HCT116 (cell line): ENCODE measurements at regions not wholly inside any gene's neighbourhood (a gene's known extent, or its start where the extent isn't known, plus 50 kb on each side); places are given as distances from the start of the nearest gene placed in this dataset.

Experiments used
- ATAC-seq: fragments of 200-7000 bp; cut with Tn5 transposase; 2 replicates; pipeline ENCODE4 v1.9.1; 2020; ENCODE audit warnings: mild to moderate bottlenecking, moderate library complexity
- BruUV-seq: library from RNA; stranded (reverse); fragments of 400-500 nt; replicated peaks from 2 replicates; lab custom pipeline; 2021; lab: Mats Ljungman, UMichigan
- CTCF ChIA-PET: fragments of 300-600 bp; sonication (Branson Sonifier 250); formaldehyde crosslinking; loops from one replicate; lab custom pipeline; 2021; ENCODE audit warnings: antibody characterized with exemption; lab: Charles Lee
- POLR2A ChIA-PET: fragments of 300-600, 350-600 bp; sonication (Branson Sonifier 250); formaldehyde crosslinking; loops from one replicate; lab custom pipeline; 2021; ENCODE audit warnings: antibody characterized with exemption; lab: Charles Lee
- RAD21 ChIA-PET, 2 experiments: fragments of 300-600 bp; sonication (Branson Sonifier 250); formaldehyde crosslinking; loops; one replicate each; lab custom pipeline; 2023; ENCODE audit warnings: low total read pairs in 2 of 2; ENCODE audit not compliant: uncharacterized antibody in 2 of 2, unreplicated experiment in 2 of 2, low non-redundant PET in 1 of 2; lab: Charles Lee
- DNase-seq: peaks from one replicate; pipeline ENCODE4 v3.0.0-alpha.2; 2010; ENCODE audit warnings: low read depth, low spot score
- H2AFZ ChIP-seq: fragments of 200-600 bp; shearing (Covaris generic), sonication (generic); 2 replicates; pipeline ENCODE4 v1.6.1; 2017; ENCODE audit warnings: low read depth, mixed run types, mixed read lengths, antibody characterized with exemption, low read length; ENCODE audit not compliant: poor library complexity, severe bottlenecking
- H3K27ac ChIP-seq: 2 replicates; pipeline ENCODE4 v1.5.1; 2012; ENCODE audit warnings: low read depth, low read length
- H3K27me3 ChIP-seq: fragments of 200-600 bp; sonication (generic); 2 replicates; pipeline ENCODE4 v1.6.1; 2016; ENCODE audit warnings: mixed run types, low read length, mixed read lengths; ENCODE audit not compliant: insufficient read depth
- H3K36me3 ChIP-seq, 2 experiments: fragments of 200-500 bp in 1 of 2; fragments of 200-600 bp in 1 of 2; sonication (Bioruptor generic) in 1 of 2; sonication (generic) in 1 of 2; 2 replicates each; pipeline versions ENCODE4 v1.5.1 to v1.6.1; 2014 to 2016; ENCODE audit warnings: low read length in 2 of 2, inconsistent platforms in 1 of 2, mixed read lengths in 1 of 2, mixed run types in 1 of 2; ENCODE audit not compliant: insufficient read depth in 2 of 2, control insufficient read depth in 1 of 2
- H3K4me1 ChIP-seq, 2 experiments: fragments of 200-600 bp in 1 of 2; sonication (generic) in 1 of 2; 2 replicates each; pipeline versions ENCODE4 v1.5.1 to v1.6.1; 2012 to 2017; ENCODE audit warnings: low read length in 2 of 2, inconsistent platforms in 1 of 2, mild to moderate bottlenecking in 1 of 2, mixed read lengths in 1 of 2, mixed run types in 1 of 2, moderate library complexity in 1 of 2; ENCODE audit not compliant: insufficient read depth in 2 of 2, control insufficient read depth in 1 of 2
- H3K4me2 ChIP-seq: fragments of 200-600 bp; sonication (generic); 2 replicates; pipeline ENCODE4 v1.6.1; 2017; ENCODE audit warnings: mixed run types, low read length, mixed read lengths
- H3K4me3 ChIP-seq, 2 experiments: fragments of 200-600 bp in 1 of 2; sonication (generic) in 1 of 2; replicated peaks in 1 of 2; 2 replicates each; pipeline ENCODE4 v1.5.1; 2011 to 2016; ENCODE audit warnings: low read length in 2 of 2, control low read depth in 1 of 2, low read depth in 1 of 2, mild to moderate bottlenecking in 1 of 2, mixed read lengths in 1 of 2, mixed run types in 1 of 2
- H3K79me2 ChIP-seq: fragments of 200-600 bp; sonication (generic); 2 replicates; pipeline ENCODE4 v1.6.1; 2017; ENCODE audit warnings: mild to moderate bottlenecking, mixed run types, low read length, moderate library complexity, mixed read lengths; ENCODE audit not compliant: insufficient read depth
- H3K9ac ChIP-seq: fragments of 200-600 bp; sonication (generic); 2 replicates; pipeline ENCODE4 v1.6.1; 2016; ENCODE audit warnings: low read length, mixed read lengths
- H3K9me2 ChIP-seq: fragments of 200-600 bp; sonication (generic), shearing (Covaris generic); 2 replicates; pipeline ENCODE4 v1.6.1; 2017; ENCODE audit warnings: mixed run types, mild to moderate bottlenecking, moderate library complexity; ENCODE audit not compliant: insufficient read depth
- H3K9me3 ChIP-seq, 2 experiments: fragments of 200-500 bp in 1 of 2; fragments of 200-600 bp in 1 of 2; sonication (Bioruptor generic) in 1 of 2; sonication (generic) in 1 of 2; 2 replicates each; pipeline ENCODE4 v1.6.1; 2014 to 2017; ENCODE audit warnings: low read length in 2 of 2, mixed read lengths in 2 of 2, inconsistent platforms in 1 of 2, low read depth in 1 of 2, mild to moderate bottlenecking in 1 of 2, mixed run types in 1 of 2, moderate library complexity in 1 of 2; ENCODE audit not compliant: control insufficient read depth in 1 of 2, insufficient read depth in 1 of 2
- H4K20me1 ChIP-seq: fragments of 200-600 bp; sonication (generic), shearing (Covaris generic); 2 replicates; pipeline ENCODE4 v1.6.1; 2017; ENCODE audit warnings: mixed run types, mild to moderate bottlenecking, moderate library complexity; ENCODE audit not compliant: insufficient read depth
- CBX3 ChIP-seq: IDR thresholded peaks from 2 replicates; pipeline ENCODE4 v1.6.1; 2012; ENCODE audit warnings: low read depth
- EGR1 ChIP-seq: IDR thresholded peaks from 2 replicates; pipeline ENCODE4 v1.6.1; 2012; ENCODE audit warnings: low read depth
- ELF1 ChIP-seq: IDR thresholded peaks from 2 replicates; pipeline ENCODE4 v1.6.1; 2012; ENCODE audit warnings: low read depth, borderline replicate concordance
- EZH2 ChIP-seq: fragments of 200-600 bp; sonication (generic); IDR thresholded peaks from 2 replicates; pipeline ENCODE4 v1.6.1; 2017; ENCODE audit warnings: antibody characterized with exemption, mixed run types
- FOSL1 ChIP-seq: IDR thresholded peaks from 2 replicates; pipeline ENCODE4 v1.6.1; 2012; ENCODE audit warnings: low read depth
- JUND ChIP-seq: IDR thresholded peaks from 2 replicates; pipeline ENCODE4 v1.6.1; 2012
- POLR2A ChIP-seq: IDR thresholded peaks from 2 replicates; pipeline ENCODE4 v1.7.0; 2011; ENCODE audit warnings: borderline replicate concordance; ENCODE audit not compliant: insufficient read depth, insufficient read length; ENCODE audit errors: extremely low read depth
- POLR2AphosphoS5 ChIP-seq: IDR thresholded peaks from 2 replicates; pipeline ENCODE4 v1.6.1; 2011; ENCODE audit warnings: mild to moderate bottlenecking, low read depth, low read length, moderate library complexity
- RAD21 ChIP-seq: IDR thresholded peaks from 2 replicates; pipeline ENCODE4 v1.6.1; 2012; ENCODE audit warnings: low read depth, mild to moderate bottlenecking
- SIN3A ChIP-seq: IDR thresholded peaks from 2 replicates; pipeline ENCODE4 v1.6.1; 2012; ENCODE audit warnings: low read depth
- SP1 ChIP-seq: IDR thresholded peaks from 2 replicates; pipeline ENCODE4 v1.6.1; 2012; ENCODE audit warnings: low read depth
- SRF ChIP-seq: IDR thresholded peaks from 2 replicates; pipeline ENCODE4 v1.6.1; 2012; ENCODE audit warnings: low read depth
- YY1 ChIP-seq: IDR thresholded peaks from 2 replicates; pipeline ENCODE4 v1.6.1; 2011; ENCODE audit warnings: low read length, low read depth, moderate library complexity, mild to moderate bottlenecking; ENCODE audit not compliant: insufficient replicate concordance; ENCODE audit errors: extremely low read depth
- intact Hi-C: fragments of 100-400 bp; cut with micrococcal nuclease; formaldehyde crosslinking; loops from 2 replicates; pipeline ENCODE4 v1.10.0; 2022
- TF ChIP-seq, protein P1 (sequence below): IDR thresholded peaks from 2 replicates; pipeline ENCODE4 v1.6.1; 2012
- TF ChIP-seq, protein P2 (sequence below), 3 experiments: fragments of 200-600 bp in 1 of 3; sonication (generic) in 1 of 3; IDR thresholded peaks in 2 of 3; conservative IDR thresholded peaks in 1 of 3; 2 replicates each; pipeline ENCODE4 v1.5.1; 2012 to 2017; ENCODE audit warnings: low read depth in 2 of 3, low read length in 2 of 3, antibody characterized with exemption in 1 of 3, borderline replicate concordance in 1 of 3, control low read depth in 1 of 3, mild to moderate bottlenecking in 1 of 3, mixed read lengths in 1 of 3, mixed run types in 1 of 3, moderate library complexity in 1 of 3; ENCODE audit not compliant: insufficient read depth in 1 of 3
- TF ChIP-seq, protein P3 (sequence below): IDR thresholded peaks from 2 replicates; pipeline ENCODE4 v1.6.1; 2012; ENCODE audit warnings: low read depth

DNA sequence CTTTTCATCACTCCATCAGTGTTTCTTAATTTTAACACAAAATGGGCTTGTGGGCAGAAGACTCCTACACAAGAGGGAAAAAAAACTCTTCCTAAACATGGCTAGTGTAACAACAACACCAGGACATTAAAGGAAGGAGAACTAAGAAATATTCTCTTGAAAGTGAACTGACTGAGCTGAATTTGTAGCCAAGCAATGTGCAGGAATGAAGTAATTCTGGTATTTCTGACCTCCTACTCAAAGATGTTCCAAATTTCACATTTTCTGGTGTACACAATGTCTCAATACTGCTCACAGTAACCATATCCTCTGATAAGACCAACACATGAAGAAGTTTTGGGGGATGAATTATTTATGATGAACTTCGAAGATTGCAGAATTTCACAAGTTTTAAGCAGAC is 357.3 kb downstream of the DUSP6 start:
- no peak overlapping the region for H2AFZ ChIP-seq
- no peaks in the 10 kb centered on the region for H3K27me3 ChIP-seq
- H3K9ac ChIP-seq = no peak overlapping the region
- no peak for DNase-seq
- no TSS peak for BruUV-seq
- no peak for TF ChIP-seq YY1
- no peak for TF ChIP-seq EZH2
- TF ChIP-seq, protein P1, sequence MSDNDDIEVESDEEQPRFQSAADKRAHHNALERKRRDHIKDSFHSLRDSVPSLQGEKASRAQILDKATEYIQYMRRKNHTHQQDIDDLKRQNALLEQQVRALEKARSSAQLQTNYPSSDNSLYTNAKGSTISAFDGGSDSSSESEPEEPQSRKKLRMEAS = no peak
- TF ChIP-seq, protein P2, sequence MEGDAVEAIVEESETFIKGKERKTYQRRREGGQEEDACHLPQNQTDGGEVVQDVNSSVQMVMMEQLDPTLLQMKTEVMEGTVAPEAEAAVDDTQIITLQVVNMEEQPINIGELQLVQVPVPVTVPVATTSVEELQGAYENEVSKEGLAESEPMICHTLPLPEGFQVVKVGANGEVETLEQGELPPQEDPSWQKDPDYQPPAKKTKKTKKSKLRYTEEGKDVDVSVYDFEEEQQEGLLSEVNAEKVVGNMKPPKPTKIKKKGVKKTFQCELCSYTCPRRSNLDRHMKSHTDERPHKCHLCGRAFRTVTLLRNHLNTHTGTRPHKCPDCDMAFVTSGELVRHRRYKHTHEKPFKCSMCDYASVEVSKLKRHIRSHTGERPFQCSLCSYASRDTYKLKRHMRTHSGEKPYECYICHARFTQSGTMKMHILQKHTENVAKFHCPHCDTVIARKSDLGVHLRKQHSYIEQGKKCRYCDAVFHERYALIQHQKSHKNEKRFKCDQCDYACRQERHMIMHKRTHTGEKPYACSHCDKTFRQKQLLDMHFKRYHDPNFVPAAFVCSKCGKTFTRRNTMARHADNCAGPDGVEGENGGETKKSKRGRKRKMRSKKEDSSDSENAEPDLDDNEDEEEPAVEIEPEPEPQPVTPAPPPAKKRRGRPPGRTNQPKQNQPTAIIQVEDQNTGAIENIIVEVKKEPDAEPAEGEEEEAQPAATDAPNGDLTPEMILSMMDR (IDR thresholded peaks at IDR 0.05 in 2 of 3, conservative IDR thresholded peaks at IDR 0.05 in 1 of 3; ENCODE audit: borderline replicate concordance in 1 of 3, insufficient read depth in 1 of 3, low read depth in 2 of 3, low read length in 2 of 3) = no peak
- no peak for TF ChIP-seq SP1
- TF ChIP-seq EGR1 = no peak
- no peak for TF ChIP-seq SIN3A
- no peak for TF ChIP-seq RAD21
- TF ChIP-seq ELF1 = no peak
- no peak for TF ChIP-seq CBX3
- TF ChIP-seq JUND = no peak
- TF ChIP-seq POLR2AphosphoS5 = no peak
- TF ChIP-seq, protein P3, sequence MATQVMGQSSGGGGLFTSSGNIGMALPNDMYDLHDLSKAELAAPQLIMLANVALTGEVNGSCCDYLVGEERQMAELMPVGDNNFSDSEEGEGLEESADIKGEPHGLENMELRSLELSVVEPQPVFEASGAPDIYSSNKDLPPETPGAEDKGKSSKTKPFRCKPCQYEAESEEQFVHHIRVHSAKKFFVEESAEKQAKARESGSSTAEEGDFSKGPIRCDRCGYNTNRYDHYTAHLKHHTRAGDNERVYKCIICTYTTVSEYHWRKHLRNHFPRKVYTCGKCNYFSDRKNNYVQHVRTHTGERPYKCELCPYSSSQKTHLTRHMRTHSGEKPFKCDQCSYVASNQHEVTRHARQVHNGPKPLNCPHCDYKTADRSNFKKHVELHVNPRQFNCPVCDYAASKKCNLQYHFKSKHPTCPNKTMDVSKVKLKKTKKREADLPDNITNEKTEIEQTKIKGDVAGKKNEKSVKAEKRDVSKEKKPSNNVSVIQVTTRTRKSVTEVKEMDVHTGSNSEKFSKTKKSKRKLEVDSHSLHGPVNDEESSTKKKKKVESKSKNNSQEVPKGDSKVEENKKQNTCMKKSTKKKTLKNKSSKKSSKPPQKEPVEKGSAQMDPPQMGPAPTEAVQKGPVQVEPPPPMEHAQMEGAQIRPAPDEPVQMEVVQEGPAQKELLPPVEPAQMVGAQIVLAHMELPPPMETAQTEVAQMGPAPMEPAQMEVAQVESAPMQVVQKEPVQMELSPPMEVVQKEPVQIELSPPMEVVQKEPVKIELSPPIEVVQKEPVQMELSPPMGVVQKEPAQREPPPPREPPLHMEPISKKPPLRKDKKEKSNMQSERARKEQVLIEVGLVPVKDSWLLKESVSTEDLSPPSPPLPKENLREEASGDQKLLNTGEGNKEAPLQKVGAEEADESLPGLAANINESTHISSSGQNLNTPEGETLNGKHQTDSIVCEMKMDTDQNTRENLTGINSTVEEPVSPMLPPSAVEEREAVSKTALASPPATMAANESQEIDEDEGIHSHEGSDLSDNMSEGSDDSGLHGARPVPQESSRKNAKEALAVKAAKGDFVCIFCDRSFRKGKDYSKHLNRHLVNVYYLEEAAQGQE = no peak
- no peak for TF ChIP-seq SRF
- TF ChIP-seq POLR2A = no peak
- TF ChIP-seq FOSL1 = no peak
- H3K4me1 ChIP-seq = peaks cover 15 to 37% of the 10 kb centered on the region in 2 experiments; a peak in 3 of 4 replicates
- intact Hi-C loops = loop anchor here (5.0 kb wide), 2 partner anchors 363 to 883 kb away; no protein-coding TSS in a partner anchor
- ChIA-PET CTCF (interaction anchor here (1.6 kb wide), 1 partner anchor 41 kb away, joined by 4 read pairs; no protein-coding TSS in a partner anchor), RAD21 (no interaction called here), POLR2A (no interaction called here)
- H4K20me1 ChIP-seq = no peaks in the 10 kb centered on the region
- no peak for ATAC-seq
- H3K79me2 ChIP-seq = peaks cover 40% of the 10 kb centered on the region
- no peak overlapping the region for H3K27ac ChIP-seq
- no peaks in the 10 kb centered on the region for H3K9me2 ChIP-seq
- H3K4me2 ChIP-seq = no peak overlapping the region
- H3K36me3 ChIP-seq = peaks cover 0 to under 1% of the 10 kb centered on the region in 2 experiments; a peak in 2 of 4 replicates
- no peak overlapping the region for H3K4me3 ChIP-seq
- H3K9me3 ChIP-seq = no peaks in the 10 kb centered on the region
